PC-9 (cell line): ENCODE measurements at regions not wholly inside any gene's neighbourhood (a gene's known extent, or its start where the extent isn't known, plus 50 kb on each side); places are given as distances from the start of the nearest gene placed in this dataset.

Experiments
- BruUV-seq: library from RNA; stranded (reverse); fragments of 400-500 nt; replicated peaks from 2 replicates; lab custom pipeline; 2021; lab: Mats Ljungman, UMichigan
- CTCF ChIA-PET: fragments of 300-600 bp; sonication (Branson Sonifier 250); formaldehyde crosslinking; loops from one replicate; lab custom pipeline; 2022; ENCODE audit warnings: antibody characterized with exemption; lab: Charles Lee
- POLR2A ChIA-PET: fragments of 300-600 bp; sonication (Branson Sonifier 250); formaldehyde crosslinking; loops from one replicate; lab custom pipeline; 2022; ENCODE audit warnings: antibody characterized with exemption; ENCODE audit not compliant: unreplicated experiment; lab: Charles Lee
- DNase-seq, 2 experiments: peaks; one replicate each; pipeline versions ENCODE4 v3.0.0 to v3.0.0-alpha.2; 2015 to 2022; ENCODE audit warnings: mixed read lengths in 1 of 2
- H2AFZ ChIP-seq: fragments of 200-600 bp; sonication (generic); 2 replicates; pipeline ENCODE4 v1.8.1; 2017; ENCODE audit warnings: antibody characterized with exemption
- H3F3A ChIP-seq: fragments of 200-600 bp; sonication (generic); 2 replicates; pipeline ENCODE4 v1.8.1; 2017; ENCODE audit warnings: antibody characterized with exemption, mild to moderate bottlenecking, low read depth; ENCODE audit not compliant: insufficient read depth
- H3K27ac ChIP-seq: fragments of 200-600 bp; sonication (generic); 2 replicates; pipeline ENCODE4 v1.6.1; 2016; ENCODE audit warnings: mixed run types
- H3K27me3 ChIP-seq: fragments of 200-600 bp; sonication (generic); 2 replicates; pipeline ENCODE4 v1.6.1; 2016; ENCODE audit warnings: low read depth, mixed run types; ENCODE audit not compliant: insufficient read depth
- H3K36me3 ChIP-seq: fragments of 200-600 bp; sonication (generic); 2 replicates; pipeline ENCODE4 v1.6.1; 2016; ENCODE audit warnings: low read depth, mixed run types
- H3K4me1 ChIP-seq: fragments of 200-600 bp; sonication (generic); replicated peaks from 2 replicates; pipeline ENCODE4 v1.6.1; 2016; ENCODE audit warnings: mixed run types; ENCODE audit not compliant: insufficient read depth
- H3K4me2 ChIP-seq: fragments of 200-600 bp; sonication (generic); 2 replicates; pipeline ENCODE4 v1.6.1; 2017; ENCODE audit warnings: mixed run types
- H3K4me3 ChIP-seq: fragments of 200-600 bp; sonication (generic); 2 replicates; pipeline ENCODE4 v1.6.1; 2016; ENCODE audit warnings: mixed run types
- H3K79me2 ChIP-seq: fragments of 200-600 bp; sonication (generic); 2 replicates; pipeline ENCODE4 v1.6.1; 2017; ENCODE audit warnings: low read depth, mixed run types
- H3K9me2 ChIP-seq: fragments of 200-600 bp; sonication (generic); 2 replicates; pipeline ENCODE4 v1.8.1; 2017; ENCODE audit warnings: mild to moderate bottlenecking; ENCODE audit not compliant: insufficient read depth
- H3K9me3 ChIP-seq: fragments of 200-600 bp; sonication (generic); 2 replicates; pipeline ENCODE4 v1.8.1; 2016; ENCODE audit warnings: low read depth; ENCODE audit not compliant: insufficient read depth
- H4K20me1 ChIP-seq: fragments of 200-600 bp; sonication (generic); 2 replicates; pipeline ENCODE4 v1.8.1; 2017; ENCODE audit not compliant: insufficient read depth
- CTCF ChIP-seq: fragments of 200-600 bp; sonication (generic); conservative IDR thresholded peaks from 2 replicates; pipeline ENCODE4 v1.6.1; 2017; ENCODE audit warnings: mixed run types, antibody characterized with exemption, mild to moderate bottlenecking, moderate library complexity
- EZH2 ChIP-seq: fragments of 200-600 bp; sonication (generic); IDR thresholded peaks from 2 replicates; pipeline ENCODE4 v1.8.0; 2017; ENCODE audit warnings: antibody characterized with exemption, low read depth
- intact Hi-C: fragments of 100-400 bp; cut with micrococcal nuclease; formaldehyde crosslinking; loops from one replicate; pipeline ENCODE4 v1.10.0; 2022; ENCODE audit not compliant: unreplicated experiment

- no TSS peak for BruUV-seq
- H3K9me3 ChIP-seq: no peaks in the 10 kb centered on the region
- H2AFZ ChIP-seq: no peak overlapping the region
- no peak overlapping the region for H3K27ac ChIP-seq
- CTCF ChIA-PET: interaction anchor here (0.7 kb wide), 1 partner anchor 504 kb away, joined by 3 read pairs; no protein-coding TSS in a partner anchor
- H3K4me2 ChIP-seq: no peak overlapping the region
- no peaks in the 10 kb centered on the region for H3K27me3 ChIP-seq
- DNase-seq: no peak
- H4K20me1 ChIP-seq: no peaks in the 10 kb centered on the region
- POLR2A ChIA-PET: no interaction called here
- H3K4me1 ChIP-seq: no peaks in the 10 kb centered on the region
- H3K9me2 ChIP-seq: no peaks in the 10 kb centered on the region
- no peaks in the 10 kb centered on the region for H3K79me2 ChIP-seq
- intact Hi-C loops: no loop called here
- H3F3A ChIP-seq: no peaks in the 10 kb centered on the region
- H3K36me3 ChIP-seq: no peaks in the 10 kb centered on the region
- no peak overlapping the region for H3K4me3 ChIP-seq
- TF ChIP-seq EZH2 (no peak), CTCF (no peak)
These were observed 758.3 kb downstream of the USP25 start for GRCh38 chr21:16488042-16488441.

GRCh38 chr21:16492356-16492755, 762.6 kb downstream of the USP25 start:
- H3K4me3 ChIP-seq: no peak overlapping the region
- ChIA-PET CTCF (no interaction called here), POLR2A (no interaction called here)
- no peak overlapping the region for H3K4me2 ChIP-seq
- H4K20me1 ChIP-seq: no peaks in the 10 kb centered on the region
- no peaks in the 10 kb centered on the region for H3K36me3 ChIP-seq
- DNase-seq: no peak
- H3K9me2 ChIP-seq: no peaks in the 10 kb centered on the region
- no TSS peak for BruUV-seq
- TF ChIP-seq CTCF (no peak), EZH2 (no peak)
- H2AFZ ChIP-seq: no peak overlapping the region
- no peaks in the 10 kb centered on the region for H3F3A ChIP-seq
- intact Hi-C loops: no loop called here
- H3K27ac ChIP-seq: no peak overlapping the region
- no peaks in the 10 kb centered on the region for H3K9me3 ChIP-seq
- no peaks in the 10 kb centered on the region for H3K79me2 ChIP-seq
- H3K4me1 ChIP-seq: no peaks in the 10 kb centered on the region
- H3K27me3 ChIP-seq: no peaks in the 10 kb centered on the region

- H4K20me1 ChIP-seq: no peaks in the 10 kb centered on the region
- no peaks in the 10 kb centered on the region for H3K79me2 ChIP-seq
- TF ChIP-seq EZH2 (no peak), CTCF (no peak)
- H3F3A ChIP-seq: no peaks in the 10 kb centered on the region
- BruUV-seq: no TSS peak
- H3K4me3 ChIP-seq: no peak overlapping the region
- no peak overlapping the region for H3K4me2 ChIP-seq
- DNase-seq: no peak
- no peaks in the 10 kb centered on the region for H3K9me3 ChIP-seq
- CTCF ChIA-PET: no interaction called here
- no peak overlapping the region for H3K27ac ChIP-seq
- H3K4me1 ChIP-seq: no peaks in the 10 kb centered on the region
- H3K36me3 ChIP-seq: no peaks in the 10 kb centered on the region
- H2AFZ ChIP-seq: no peak overlapping the region
- no peaks in the 10 kb centered on the region for H3K9me2 ChIP-seq
- POLR2A ChIA-PET: no interaction called here
- intact Hi-C loops: no loop called here
- no peaks in the 10 kb centered on the region for H3K27me3 ChIP-seq
These were observed 763.1 kb downstream of the USP25 start for GRCh38 chr21:16492892-16493291.
